ENCODE measurements at regions not wholly inside any gene's neighbourhood (a gene's known extent, or its start where the extent isn't known, plus 50 kb on each side); places are given as distances from the start of the nearest gene placed in this dataset.

- DNase-seq (ENCODE audit: low read depth in 2 of 3, low spot score in 2 of 3): no peak
Observed at GRCh38 chr3:106797461-106797860, 579.8 kb upstream of the CCDC54 start.

GRCh38 chr3:106805625-106806024 lies 571.6 kb upstream of the CCDC54 start:
- no peak for DNase-seq (ENCODE audit: low read depth in 2 of 3, low spot score in 2 of 3)

- no peak for DNase-seq (ENCODE audit: low read depth in 2 of 3, low spot score in 2 of 3)
Observed at GRCh38 chr3:106806964-106807363, 570.3 kb upstream of the CCDC54 start.

DNA sequence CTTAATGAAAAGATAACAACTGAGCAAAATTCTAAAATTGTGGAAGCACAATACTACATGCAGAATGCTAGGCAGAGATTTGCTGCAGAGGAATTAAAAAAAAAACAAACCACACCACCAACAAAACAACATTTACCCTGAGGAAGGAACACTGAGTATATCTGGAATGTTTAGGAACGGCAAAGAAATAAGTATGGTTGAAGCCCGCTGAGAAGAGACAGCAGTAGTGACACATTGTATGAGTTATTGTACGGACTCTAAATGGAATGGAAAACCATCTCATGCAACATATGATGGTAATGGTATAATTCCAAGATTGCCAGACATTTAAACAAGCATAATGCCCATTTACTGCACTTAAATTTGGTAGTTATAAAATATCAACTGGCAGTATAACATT lies 568.2 kb upstream of the CCDC54 start:
- no peak for DNase-seq (ENCODE audit: low read depth in 2 of 3, low spot score in 2 of 3)

GRCh38 chr3:106809623-106810299 lies 567.5 kb upstream of the CCDC54 start:
- no peak for DNase-seq (ENCODE audit: low read depth in 2 of 3, low spot score in 2 of 3)

- DNase-seq (ENCODE audit: low read depth in 2 of 3, low spot score in 2 of 3): no peak
Observed at GRCh38 chr3:106810300-106810875, 566.9 kb upstream of the CCDC54 start.

- DNase-seq (ENCODE audit: low read depth in 2 of 3, low spot score in 2 of 3): no peak
Observed at GRCh38 chr3:106811376-106811775, 565.9 kb upstream of the CCDC54 start.

DNA sequence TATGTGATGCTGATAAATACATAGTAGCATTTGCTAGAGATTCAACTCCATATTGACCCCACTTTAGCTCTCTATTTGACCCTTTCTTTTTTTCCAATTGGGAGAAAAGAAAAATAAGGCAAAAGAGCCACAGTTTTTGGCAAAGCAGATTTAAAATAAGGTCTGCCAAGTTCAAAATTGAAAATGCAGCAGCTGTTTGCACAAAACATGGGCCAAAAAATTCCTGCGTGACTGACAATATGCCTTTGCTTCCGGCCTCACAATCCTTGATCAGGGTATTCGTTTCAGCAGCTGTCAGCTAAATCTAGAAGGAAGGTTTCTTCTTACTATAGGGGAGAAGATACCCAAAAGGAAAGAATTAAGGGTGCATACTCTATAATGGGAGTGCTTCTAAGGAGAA lies 563.5 kb upstream of the CCDC54 start:
- DNase-seq (ENCODE audit: low read depth in 2 of 3, low spot score in 2 of 3): no peak

DNA sequence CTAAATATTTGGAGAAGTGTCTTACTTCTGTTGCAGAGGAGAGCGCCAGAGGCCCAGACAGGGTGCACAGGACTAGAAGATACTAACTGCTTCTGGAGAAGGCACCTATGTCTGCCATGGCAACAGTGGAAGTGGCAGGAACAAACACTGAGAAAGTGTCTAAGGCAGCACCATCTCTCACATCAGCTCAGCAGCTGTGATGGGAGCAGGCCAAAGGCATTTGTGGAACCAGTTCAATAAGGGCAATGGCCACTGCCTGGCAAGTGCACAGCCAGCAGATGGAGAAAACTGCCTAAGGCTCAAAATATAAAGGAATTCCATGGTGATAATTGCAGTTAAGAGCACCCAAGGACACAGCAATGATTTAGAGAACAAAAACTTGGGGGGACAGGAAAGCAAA lies 563.0 kb upstream of the CCDC54 start:
- no peak for DNase-seq (ENCODE audit: low read depth in 2 of 3, low spot score in 2 of 3)

GRCh38 chr3:106816838-106817237 lies 560.4 kb upstream of the CCDC54 start:
- DNase-seq (ENCODE audit: low read depth in 2 of 3, low spot score in 2 of 3): no peak

DNA sequence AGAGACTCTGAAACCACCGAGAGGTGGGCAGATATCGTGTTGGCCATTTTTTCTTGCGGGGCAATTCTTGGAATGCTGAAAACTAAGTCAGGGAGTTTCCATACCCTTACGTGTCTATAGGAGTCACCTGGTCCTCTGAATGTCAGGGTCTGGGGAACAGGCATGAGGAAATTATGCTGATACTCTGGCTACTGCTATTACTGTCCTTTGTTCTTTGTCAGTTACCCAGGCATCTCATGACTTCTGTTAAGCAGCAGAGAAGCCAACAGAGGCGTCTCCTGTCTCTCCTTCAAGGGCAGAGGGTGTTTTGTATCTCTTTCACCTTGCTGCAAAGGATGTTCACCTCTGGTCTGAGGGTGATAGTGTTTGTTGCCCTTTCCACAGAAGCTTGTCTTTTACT lies 559.5 kb upstream of the CCDC54 start:
- no peak for DNase-seq (ENCODE audit: low read depth in 2 of 3, low spot score in 2 of 3)

- no peak for DNase-seq (ENCODE audit: low read depth in 2 of 3, low spot score in 2 of 3)
Observed at GRCh38 chr3:106819440-106819839, 557.8 kb upstream of the CCDC54 start.

- no peak for DNase-seq (ENCODE audit: low read depth in 2 of 3, low spot score in 2 of 3)
Observed at GRCh38 chr3:106820726-106821362, 556.4 kb upstream of the CCDC54 start.

DNA sequence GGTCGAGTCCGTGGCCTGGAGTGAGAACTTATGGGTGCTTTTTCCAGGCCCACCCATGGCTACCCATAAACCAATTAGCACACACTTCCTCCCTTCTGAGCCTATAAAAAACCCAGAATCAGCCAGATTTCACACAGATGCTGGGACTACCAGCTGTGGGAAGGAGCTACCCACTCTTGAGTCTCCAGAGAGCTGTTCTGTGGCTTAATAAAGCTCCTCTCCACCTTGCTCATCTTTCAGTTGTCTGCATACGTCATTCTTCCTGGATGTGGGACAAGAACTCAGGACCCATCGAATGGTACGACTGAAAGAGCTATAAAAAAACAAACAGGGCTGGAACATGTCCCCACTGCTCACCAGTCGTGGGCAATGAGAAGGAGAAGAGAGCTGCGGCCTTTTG lies 555.4 kb upstream of the CCDC54 start:
- no peak for DNase-seq (ENCODE audit: low read depth in 2 of 3, low spot score in 2 of 3)

- DNase-seq (ENCODE audit: low read depth in 2 of 3, low spot score in 2 of 3): no peak
Observed at GRCh38 chr3:106822204-106822603, 555.0 kb upstream of the CCDC54 start.

DNA sequence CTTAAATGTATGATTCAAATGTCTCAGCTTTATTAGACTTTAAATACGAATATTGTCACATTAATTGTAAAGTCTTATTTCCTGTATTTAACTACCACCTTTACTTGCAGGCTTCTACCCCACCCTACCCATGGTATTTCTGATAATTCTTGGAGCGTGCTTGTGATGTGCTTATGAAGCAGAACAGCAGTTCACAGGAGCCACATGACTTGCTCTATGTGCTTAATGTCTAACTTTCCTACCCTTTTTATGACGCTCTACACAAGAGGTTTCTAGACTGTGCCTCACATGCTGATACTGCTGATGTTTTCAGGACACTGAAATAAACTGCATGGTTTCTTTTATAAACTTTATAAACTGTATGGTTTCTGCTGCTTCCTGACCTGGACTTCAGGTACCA lies 553.5 kb upstream of the CCDC54 start:
- DNase-seq (ENCODE audit: low read depth in 2 of 3, low spot score in 2 of 3): no peak

GRCh38 chr3:106824856-106825255 lies 552.4 kb upstream of the CCDC54 start:
- no peak for DNase-seq (ENCODE audit: low read depth in 2 of 3, low spot score in 2 of 3)

DNA sequence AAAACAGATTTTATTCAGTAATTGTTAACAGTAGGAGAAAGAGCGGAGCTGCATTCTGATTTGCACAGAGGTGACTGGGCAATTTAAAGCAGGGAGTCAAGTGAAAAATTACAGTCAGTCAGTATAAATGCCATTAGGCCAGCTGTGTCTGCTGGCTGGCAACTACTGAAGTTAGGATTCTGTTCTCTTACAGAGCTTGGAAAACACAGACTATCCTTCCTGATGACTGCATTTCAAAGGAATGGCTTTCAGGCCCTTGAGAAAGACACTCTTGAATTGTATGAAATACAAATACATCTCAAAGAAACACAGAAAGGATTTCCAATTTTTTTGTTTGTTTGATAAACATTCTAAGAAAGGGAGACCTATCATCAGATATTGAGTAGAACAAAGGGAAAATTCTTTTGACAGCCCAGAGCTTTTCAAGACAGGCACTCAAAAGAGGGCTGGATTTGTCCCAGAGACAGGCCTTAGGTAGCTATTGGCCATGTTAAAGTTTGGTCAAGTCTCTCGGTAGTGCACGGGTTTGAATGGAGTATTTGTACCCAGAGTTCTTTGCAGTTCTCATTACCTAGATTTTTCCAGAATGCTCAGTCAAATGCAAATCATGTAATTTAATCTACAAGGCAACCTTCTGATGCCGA lies 551.2 kb upstream of the CCDC54 start:
- DNase-seq (ENCODE audit: low read depth in 2 of 3, low spot score in 2 of 3): no peak

GRCh38 chr3:106826791-106827311 lies 550.4 kb upstream of the CCDC54 start:
- no peak for DNase-seq (ENCODE audit: low read depth in 2 of 3, low spot score in 2 of 3)

GRCh38 chr3:106827515-106828213 lies 549.6 kb upstream of the CCDC54 start:
- no peak for DNase-seq (ENCODE audit: low read depth in 2 of 3, low spot score in 2 of 3)

- DNase-seq (ENCODE audit: low read depth in 2 of 3, low spot score in 2 of 3): no peak
Observed at GRCh38 chr3:106829206-106829605, 548.0 kb upstream of the CCDC54 start.
